IMR-90 (cell line): ENCODE measurements at regions not wholly inside any gene's neighbourhood (a gene's known extent, or its start where the extent isn't known, plus 50 kb on each side); places are given as distances from the start of the nearest gene placed in this dataset.

Experiments used
- CHD1 ChIP-seq: IDR thresholded peaks from 2 replicates; pipeline ENCODE4 v1.6.1; 2012; ENCODE audit warnings: low read depth, low read length, improper control_type of control experiment
- CTCF ChIP-seq: conservative IDR thresholded peaks from 2 replicates; pipeline ENCODE4 v1.5.1; 2012; ENCODE audit warnings: mild to moderate bottlenecking, low read depth, low read length, improper control_type of control experiment
- MAFK ChIP-seq: IDR thresholded peaks from 2 replicates; pipeline ENCODE4 v1.6.1; 2012; ENCODE audit warnings: low read depth, low read length, improper control_type of control experiment
- POLR2A ChIP-seq: IDR thresholded peaks from 2 replicates; pipeline ENCODE4 v1.6.1; 2012; ENCODE audit warnings: mild to moderate bottlenecking, low read depth, low read length
- SMC3 ChIP-seq: fragments of 150-350 bp; IDR thresholded peaks from 2 replicates; pipeline ENCODE4 v1.6.1; 2016; ENCODE audit warnings: low read depth, mild to moderate bottlenecking, antibody characterized with exemption, low read length, moderate library complexity

GRCh38 chr16:80034469-80034826 is 433.9 kb upstream of the MAF start:
- no peak for TF ChIP-seq POLR2A
- TF ChIP-seq CTCF: no peak
- no peak for TF ChIP-seq SMC3
- TF ChIP-seq MAFK: no peak
- TF ChIP-seq CHD1: no peak
